Chondrocyte (in vitro differentiated cells): ENCODE measurements at regions not wholly inside any gene's neighbourhood (a gene's known extent, or its start where the extent isn't known, plus 50 kb on each side); places are given as distances from the start of the nearest gene placed in this dataset.

Experiments
- DNase-seq: peaks from one replicate; pipeline ENCODE4 v3.0.0; 2021; ENCODE audit warnings: mixed read lengths, low spot score
- H3K27ac Mint-ChIP-seq: one replicate; pipeline ENCODE4 v1.8.0; 2021; ENCODE audit warnings: mild to moderate bottlenecking, moderate library complexity, mixed read lengths; ENCODE audit not compliant: unreplicated experiment
- H3K27me3 Mint-ChIP-seq: 2 replicates; pipeline ENCODE4 v1.8.0; 2021; ENCODE audit warnings: low read depth, mixed read lengths
- H3K36me3 Mint-ChIP-seq: 2 replicates; pipeline ENCODE4 v1.8.0; 2021; ENCODE audit warnings: low read depth, mixed read lengths
- H3K4me1 Mint-ChIP-seq: 2 replicates; pipeline ENCODE4 v1.8.0; 2021; ENCODE audit warnings: low read depth, mild to moderate bottlenecking, mixed read lengths
- H3K4me3 Mint-ChIP-seq: one replicate; pipeline ENCODE4 v1.8.0; 2021; ENCODE audit warnings: mild to moderate bottlenecking, moderate library complexity, mixed read lengths; ENCODE audit not compliant: unreplicated experiment
- H3K9me3 Mint-ChIP-seq: 2 replicates; pipeline ENCODE4 v1.8.0; 2021; ENCODE audit warnings: low read depth, mixed read lengths
- TF ChIP-seq, protein P1 (sequence below): fragments of 200-600 bp; sonication (generic); IDR thresholded peaks from 2 replicates; pipeline ENCODE4 v1.5.0; 2021; ENCODE audit warnings: antibody characterized with exemption, mild to moderate bottlenecking, moderate library complexity

DNA sequence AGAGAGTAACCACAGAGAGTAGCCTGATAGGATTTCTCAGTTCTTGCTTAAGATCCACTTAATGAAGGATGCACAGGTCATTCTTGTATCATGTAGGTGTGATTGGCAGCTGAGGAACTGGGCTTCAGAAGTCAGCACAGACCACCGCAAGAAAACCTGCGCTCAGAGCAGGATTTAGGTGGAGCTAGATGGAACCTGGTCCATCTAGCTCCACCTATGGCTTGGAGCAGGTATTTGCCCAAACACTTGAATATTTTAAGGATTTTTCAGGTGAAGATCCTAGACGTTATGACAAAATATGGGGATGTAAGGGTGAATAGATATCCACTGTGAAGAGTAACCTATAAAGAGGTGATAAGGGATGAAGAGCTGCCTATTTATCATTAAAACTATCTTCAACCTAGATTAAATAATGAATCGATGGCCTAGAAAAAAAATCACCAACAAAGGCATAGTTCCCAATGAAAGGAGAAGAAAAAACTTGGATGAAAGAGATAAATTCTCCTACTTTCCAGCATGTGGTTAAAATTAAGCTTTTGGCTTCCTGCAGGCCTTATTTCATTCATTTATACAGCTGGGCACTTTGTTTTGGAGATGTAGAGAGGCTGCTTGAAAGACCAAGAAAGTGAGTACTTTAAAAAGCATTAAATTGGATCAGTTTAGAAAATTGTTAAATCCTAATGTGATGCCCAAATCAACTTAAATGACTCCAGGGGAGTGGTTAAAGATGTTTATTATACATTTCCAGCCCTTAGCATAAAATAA is 778.4 kb upstream of the GJE1 start:
- Mint-ChIP-seq H3K27ac (no peak overlapping the region), H3K36me3 (no peaks in the 10 kb centered on the region), H3K27me3 (no peaks in the 10 kb centered on the region), H3K4me3 (no peak overlapping the region), H3K9me3 (peaks cover 15% of the 10 kb centered on the region), H3K4me1 (peaks cover 3% of the 10 kb centered on the region)
- TF ChIP-seq, protein P1, sequence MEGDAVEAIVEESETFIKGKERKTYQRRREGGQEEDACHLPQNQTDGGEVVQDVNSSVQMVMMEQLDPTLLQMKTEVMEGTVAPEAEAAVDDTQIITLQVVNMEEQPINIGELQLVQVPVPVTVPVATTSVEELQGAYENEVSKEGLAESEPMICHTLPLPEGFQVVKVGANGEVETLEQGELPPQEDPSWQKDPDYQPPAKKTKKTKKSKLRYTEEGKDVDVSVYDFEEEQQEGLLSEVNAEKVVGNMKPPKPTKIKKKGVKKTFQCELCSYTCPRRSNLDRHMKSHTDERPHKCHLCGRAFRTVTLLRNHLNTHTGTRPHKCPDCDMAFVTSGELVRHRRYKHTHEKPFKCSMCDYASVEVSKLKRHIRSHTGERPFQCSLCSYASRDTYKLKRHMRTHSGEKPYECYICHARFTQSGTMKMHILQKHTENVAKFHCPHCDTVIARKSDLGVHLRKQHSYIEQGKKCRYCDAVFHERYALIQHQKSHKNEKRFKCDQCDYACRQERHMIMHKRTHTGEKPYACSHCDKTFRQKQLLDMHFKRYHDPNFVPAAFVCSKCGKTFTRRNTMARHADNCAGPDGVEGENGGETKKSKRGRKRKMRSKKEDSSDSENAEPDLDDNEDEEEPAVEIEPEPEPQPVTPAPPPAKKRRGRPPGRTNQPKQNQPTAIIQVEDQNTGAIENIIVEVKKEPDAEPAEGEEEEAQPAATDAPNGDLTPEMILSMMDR, result peak; percentile 30
- DNase-seq, result no peak

DNA sequence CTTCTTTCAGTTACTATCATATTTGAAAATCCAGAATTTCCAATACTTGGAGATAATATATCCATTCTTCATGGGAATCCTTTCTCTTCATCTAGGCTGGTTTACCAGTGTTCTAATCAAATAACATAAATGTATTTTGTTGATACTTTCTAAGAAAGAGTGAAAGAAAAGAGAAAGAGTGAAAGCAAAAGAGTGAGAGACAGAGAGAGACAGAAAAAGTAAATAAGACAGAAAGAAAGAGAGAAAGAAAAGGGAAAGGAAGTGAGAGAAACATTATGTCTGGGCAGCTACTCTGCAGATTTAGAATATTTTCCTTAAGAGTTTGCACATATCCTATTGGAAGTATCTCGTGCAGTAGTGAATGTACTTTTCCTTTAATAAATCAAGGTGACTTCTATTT is 781.0 kb upstream of the GJE1 start:
- H3K4me1 Mint-ChIP-seq, result peaks cover 3% of the 10 kb centered on the region
- no peaks in the 10 kb centered on the region for H3K27me3 Mint-ChIP-seq
- H3K4me3 Mint-ChIP-seq, result no peak overlapping the region
- no peak for DNase-seq
- no peak overlapping the region for H3K27ac Mint-ChIP-seq
- TF ChIP-seq, protein P1, result no peak
- no peaks in the 10 kb centered on the region for H3K36me3 Mint-ChIP-seq
- H3K9me3 Mint-ChIP-seq, result peaks cover 3% of the 10 kb centered on the region

DNA sequence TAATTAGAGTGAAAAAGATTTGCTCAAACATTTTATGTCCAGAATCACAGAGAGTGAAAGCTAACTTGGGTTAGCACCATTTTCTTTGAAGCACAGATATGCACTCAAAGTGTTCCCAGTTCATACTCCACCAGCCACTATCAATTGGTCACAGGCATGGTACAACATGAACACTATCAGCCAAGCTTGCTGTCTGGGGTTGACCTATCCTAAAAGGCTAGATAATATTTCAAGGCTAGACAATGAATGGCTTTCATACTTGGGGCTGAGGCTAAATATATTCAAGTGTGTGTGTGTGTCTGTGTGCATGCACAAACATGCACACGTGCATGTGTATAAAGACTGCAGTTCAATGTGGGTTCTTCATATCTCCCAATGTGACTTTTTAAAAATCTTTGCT is 783.0 kb upstream of the GJE1 start:
- peaks cover 3% of the 10 kb centered on the region for H3K4me1 Mint-ChIP-seq
- H3K27me3 Mint-ChIP-seq, result no peaks in the 10 kb centered on the region
- DNase-seq, result no peak
- H3K4me3 Mint-ChIP-seq, result no peak overlapping the region
- H3K36me3 Mint-ChIP-seq, result no peaks in the 10 kb centered on the region
- TF ChIP-seq, protein P1, result no peak
- no peaks in the 10 kb centered on the region for H3K9me3 Mint-ChIP-seq
- no peak overlapping the region for H3K27ac Mint-ChIP-seq

DNA sequence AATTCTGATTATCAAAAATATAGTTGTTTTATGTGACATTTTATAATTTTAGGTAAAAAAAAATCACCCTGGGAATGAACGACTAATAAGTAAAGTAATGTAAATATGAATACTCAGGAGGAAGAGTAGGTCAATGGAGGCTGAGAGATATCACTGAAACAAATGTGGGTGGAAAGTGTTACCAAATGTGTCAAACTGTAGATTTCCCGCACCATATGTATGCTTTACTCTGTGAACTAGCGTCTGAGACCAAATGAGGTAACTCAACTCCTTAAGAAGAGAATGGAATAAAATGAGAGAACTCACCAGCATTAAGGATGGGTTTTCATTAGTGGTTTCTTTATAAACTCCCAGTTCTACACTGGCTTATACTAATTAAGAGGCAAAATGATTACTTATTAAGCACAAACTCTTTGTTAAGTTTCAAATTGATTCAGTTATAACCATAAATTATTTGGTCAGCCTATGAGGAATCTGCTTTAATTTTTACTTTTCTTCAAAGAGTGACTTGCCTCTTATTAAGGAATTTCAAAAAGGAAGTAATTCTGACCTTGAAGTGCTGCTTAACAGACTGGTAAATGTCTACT is 784.7 kb upstream of the GJE1 start:
- no peak overlapping the region for H3K4me3 Mint-ChIP-seq
- TF ChIP-seq, protein P1, result no peak
- no peaks in the 10 kb centered on the region for H3K4me1 Mint-ChIP-seq
- H3K9me3 Mint-ChIP-seq, result no peaks in the 10 kb centered on the region
- no peaks in the 10 kb centered on the region for H3K36me3 Mint-ChIP-seq
- no peak overlapping the region for H3K27ac Mint-ChIP-seq
- H3K27me3 Mint-ChIP-seq, result no peaks in the 10 kb centered on the region
- DNase-seq, result no peak

DNA sequence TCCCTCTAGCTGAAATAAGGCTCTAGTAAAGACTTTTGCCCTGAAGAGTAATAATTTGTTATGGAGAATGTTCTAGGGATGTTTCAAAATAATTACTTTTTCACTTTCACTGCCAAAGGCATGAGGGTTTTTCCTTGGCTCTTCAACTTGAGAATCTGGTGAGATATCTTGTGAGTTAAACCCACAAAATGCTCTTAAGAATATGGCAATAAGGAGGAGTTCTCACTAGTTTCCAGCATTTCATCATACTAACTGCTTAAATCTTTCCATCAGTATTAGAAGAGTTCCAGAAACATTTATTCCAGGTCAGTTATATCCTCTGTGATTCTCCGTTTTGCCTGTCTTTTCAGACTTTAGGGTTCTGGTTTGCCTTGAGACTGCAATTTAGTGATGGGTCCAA is 785.6 kb upstream of the GJE1 start:
- no peak overlapping the region for H3K4me3 Mint-ChIP-seq
- no peaks in the 10 kb centered on the region for H3K36me3 Mint-ChIP-seq
- H3K9me3 Mint-ChIP-seq, result no peaks in the 10 kb centered on the region
- no peak overlapping the region for H3K27ac Mint-ChIP-seq
- DNase-seq, result no peak
- no peaks in the 10 kb centered on the region for H3K4me1 Mint-ChIP-seq
- H3K27me3 Mint-ChIP-seq, result no peaks in the 10 kb centered on the region
- TF ChIP-seq, protein P1, result no peak
